Gastroesophageal sphincter (tissue), 3 donors: ENCODE measurements at regions not wholly inside any gene's neighbourhood (a gene's known extent, or its start where the extent isn't known, plus 50 kb on each side); places are given as distances from the start of the nearest gene placed in this dataset.
"Not testable (repeated sequence)": the region's sequence is repeated elsewhere in the genome, so short reads cannot be mapped to it uniquely, and the experiment has no call there.

Experiments used
- EP300 ChIP-seq: sonication (generic); formaldehyde crosslinking; IDR thresholded peaks from one replicate; pipeline ENCODE4 v1.6.1; 2017; ENCODE audit warnings: antibody characterized with exemption, mild to moderate bottlenecking
- POLR2A ChIP-seq, 2 donors: fragments of 450-650 bp; IDR thresholded peaks; one replicate each; pipeline ENCODE4 v1.6.1; 2017; ENCODE audit warnings: antibody characterized with exemption in 2 of 2, mild to moderate bottlenecking in 2 of 2, moderate library complexity in 1 of 2
- POLR2AphosphoS5 ChIP-seq: sonication (generic); formaldehyde crosslinking; IDR thresholded peaks from one replicate; pipeline ENCODE4 v1.6.1; 2017; ENCODE audit warnings: antibody characterized with exemption
- TF ChIP-seq, protein P1 (sequence below), 4 experiments: fragments of 200-600 bp in 2 of 4; fragments of 450-650 bp in 2 of 4; sonication (generic) in 1 of 4; IDR thresholded peaks; one replicate each; pipeline ENCODE4 v1.5.1; 2017 to 2019; ENCODE audit warnings: antibody characterized with exemption in 4 of 4, mild to moderate bottlenecking in 2 of 4, moderate library complexity in 2 of 4

GRCh38 chr9:25102204-25102603 is 556.5 kb upstream of the IZUMO3 start:
- TF ChIP-seq, protein P1, sequence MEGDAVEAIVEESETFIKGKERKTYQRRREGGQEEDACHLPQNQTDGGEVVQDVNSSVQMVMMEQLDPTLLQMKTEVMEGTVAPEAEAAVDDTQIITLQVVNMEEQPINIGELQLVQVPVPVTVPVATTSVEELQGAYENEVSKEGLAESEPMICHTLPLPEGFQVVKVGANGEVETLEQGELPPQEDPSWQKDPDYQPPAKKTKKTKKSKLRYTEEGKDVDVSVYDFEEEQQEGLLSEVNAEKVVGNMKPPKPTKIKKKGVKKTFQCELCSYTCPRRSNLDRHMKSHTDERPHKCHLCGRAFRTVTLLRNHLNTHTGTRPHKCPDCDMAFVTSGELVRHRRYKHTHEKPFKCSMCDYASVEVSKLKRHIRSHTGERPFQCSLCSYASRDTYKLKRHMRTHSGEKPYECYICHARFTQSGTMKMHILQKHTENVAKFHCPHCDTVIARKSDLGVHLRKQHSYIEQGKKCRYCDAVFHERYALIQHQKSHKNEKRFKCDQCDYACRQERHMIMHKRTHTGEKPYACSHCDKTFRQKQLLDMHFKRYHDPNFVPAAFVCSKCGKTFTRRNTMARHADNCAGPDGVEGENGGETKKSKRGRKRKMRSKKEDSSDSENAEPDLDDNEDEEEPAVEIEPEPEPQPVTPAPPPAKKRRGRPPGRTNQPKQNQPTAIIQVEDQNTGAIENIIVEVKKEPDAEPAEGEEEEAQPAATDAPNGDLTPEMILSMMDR (IDR thresholded peaks at IDR 0.05): not testable (repeated sequence)
- not testable (repeated sequence) for TF ChIP-seq POLR2A (IDR thresholded peaks at IDR 0.05); EP300; POLR2AphosphoS5
